Spleen (tissue), 11 donors: ENCODE measurements at regions not wholly inside any gene's neighbourhood (a gene's known extent, or its start where the extent isn't known, plus 50 kb on each side); places are given as distances from the start of the nearest gene placed in this dataset.

Experiments
- DNase-seq: peaks from one replicate; pipeline ENCODE4 v3.0.0-alpha.2; 2020
- H3K27ac ChIP-seq, 8 donors: fragments of 200-600 bp; sonication (generic) in 7 of 8; 1 replicate in 4 of 8; 2 replicates in 4 of 8; pipeline versions ENCODE4 v1.5.0 to v1.8.0; 2016 to 2021; ENCODE audit warnings: inconsistent platforms in 4 of 8, mild to moderate bottlenecking in 4 of 8, moderate library complexity in 1 of 8
- H3K27me3 ChIP-seq, 7 donors: fragments of 200-600 bp; sonication (generic) in 6 of 7; replicated peaks in 1 of 7; 1 replicate in 4 of 7; 2 replicates in 3 of 7; pipeline versions ENCODE4 v1.5.0 to v1.8.0; 2016 to 2021; ENCODE audit warnings: inconsistent platforms in 3 of 7, mild to moderate bottlenecking in 1 of 7
- H3K36me3 ChIP-seq, 6 donors: fragments of 200-600 bp; sonication (generic) in 5 of 6; 1 replicate in 4 of 6; 2 replicates in 2 of 6; pipeline versions ENCODE4 v1.5.0 to v1.8.0; 2016 to 2021; ENCODE audit warnings: inconsistent platforms in 2 of 6
- H3K4me1 ChIP-seq, 6 donors: fragments of 200-600 bp; sonication (generic) in 5 of 6; 1 replicate in 3 of 6; 2 replicates in 3 of 6; pipeline versions ENCODE4 v1.5.0 to v1.8.0; 2016 to 2021; ENCODE audit warnings: inconsistent platforms in 3 of 6
- H3K4me3 ChIP-seq, 8 donors: fragments of 200-600 bp; sonication (generic) in 7 of 8; 1 replicate in 4 of 8; 2 replicates in 4 of 8; pipeline versions ENCODE4 v1.5.0 to v1.8.0; 2016 to 2021; ENCODE audit warnings: inconsistent platforms in 4 of 8, mild to moderate bottlenecking in 4 of 8, moderate library complexity in 2 of 8
- H3K9me3 ChIP-seq, 8 donors: fragments of 200-600 bp; sonication (generic) in 7 of 8; 1 replicate in 4 of 8; 2 replicates in 4 of 8; pipeline versions ENCODE4 v1.5.0 to v1.8.0; 2016 to 2021; ENCODE audit warnings: inconsistent platforms in 4 of 8
- POLR2A ChIP-seq, 3 donors: fragments of 450-650 bp; IDR thresholded peaks; one replicate each; pipeline ENCODE4 v1.5.1; 2017; ENCODE audit warnings: antibody characterized with exemption in 3 of 3, mild to moderate bottlenecking in 1 of 3
- POLR2AphosphoS5 ChIP-seq, 3 donors: sonication (generic); formaldehyde crosslinking; IDR thresholded peaks; one replicate each; pipeline ENCODE4 v1.5.1; 2017; ENCODE audit warnings: antibody characterized with exemption in 3 of 3
- WGBS, 5 donors: extraction: QIAGEN DNeasy Blood & Tissue Kit in 3 of 5; methylation state at CpG; one replicate each; pipeline versions ENCODE4 v1.1.5 to v1.1.7; 2013 to 2018; 5-methylcytosine and 5-hydroxymethylcytosine counted together
- intact Hi-C: fragments of 100-400 bp; cut with DNase I; formaldehyde crosslinking; loops from one replicate; pipeline ENCODE4 v1.15.0; 2023; ENCODE audit warnings: low total_unique reads
- TF ChIP-seq, protein P1 (sequence below), 11 experiments: fragments of 200-600 bp in 7 of 11; fragments of 450-650 bp in 4 of 11; sonication (generic) in 4 of 11; IDR thresholded peaks in 8 of 11; conservative IDR thresholded peaks in 3 of 11; 1 replicate in 7 of 11; 2 replicates in 4 of 11; pipeline versions ENCODE4 v1.4.0 to v1.8.0; 2016 to 2021; ENCODE audit warnings: antibody characterized with exemption in 11 of 11, inconsistent platforms in 4 of 11, mild to moderate bottlenecking in 1 of 11
- donor health status: healthy with polysubstance abuse.
- donor health status: DM: no; HTN: no; CAD: no; lungs with moderate emphysema.
- donor health status: DM: no; HTN: no; CAD: no.
- donor health status: Bipolar disorder and iron deficiency.
- donor health status: healthy.
- donor health status: DM: no; HTN: no; CAD: no.
- donor health status: DM: yes; HTN: yes; CAD: no.

- no peak overlapping the region for H3K4me3 ChIP-seq
- WGBS, 5 donors, result 47 to 66% (median 54%) methylated on average over 2 of the region's 2 CpGs
- TF ChIP-seq POLR2A (IDR thresholded peaks at IDR 0.05) (no peak), POLR2AphosphoS5 (IDR thresholded peaks at IDR 0.05) (no peak)
- TF ChIP-seq, protein P1, sequence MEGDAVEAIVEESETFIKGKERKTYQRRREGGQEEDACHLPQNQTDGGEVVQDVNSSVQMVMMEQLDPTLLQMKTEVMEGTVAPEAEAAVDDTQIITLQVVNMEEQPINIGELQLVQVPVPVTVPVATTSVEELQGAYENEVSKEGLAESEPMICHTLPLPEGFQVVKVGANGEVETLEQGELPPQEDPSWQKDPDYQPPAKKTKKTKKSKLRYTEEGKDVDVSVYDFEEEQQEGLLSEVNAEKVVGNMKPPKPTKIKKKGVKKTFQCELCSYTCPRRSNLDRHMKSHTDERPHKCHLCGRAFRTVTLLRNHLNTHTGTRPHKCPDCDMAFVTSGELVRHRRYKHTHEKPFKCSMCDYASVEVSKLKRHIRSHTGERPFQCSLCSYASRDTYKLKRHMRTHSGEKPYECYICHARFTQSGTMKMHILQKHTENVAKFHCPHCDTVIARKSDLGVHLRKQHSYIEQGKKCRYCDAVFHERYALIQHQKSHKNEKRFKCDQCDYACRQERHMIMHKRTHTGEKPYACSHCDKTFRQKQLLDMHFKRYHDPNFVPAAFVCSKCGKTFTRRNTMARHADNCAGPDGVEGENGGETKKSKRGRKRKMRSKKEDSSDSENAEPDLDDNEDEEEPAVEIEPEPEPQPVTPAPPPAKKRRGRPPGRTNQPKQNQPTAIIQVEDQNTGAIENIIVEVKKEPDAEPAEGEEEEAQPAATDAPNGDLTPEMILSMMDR (IDR thresholded peaks at IDR 0.05 in 8 of 11, conservative IDR thresholded peaks at IDR 0.05 in 3 of 11), result no peak
- H3K4me1 ChIP-seq, result no peaks in the 10 kb centered on the region
- H3K9me3 ChIP-seq, result peaks cover 0 to 13% (median 0%) of the 10 kb centered on the region in 8 donors
- no peaks in the 10 kb centered on the region for H3K36me3 ChIP-seq
- no peak for DNase-seq
- no peak overlapping the region for H3K27ac ChIP-seq
- intact Hi-C loops, result no loop called here
- no peaks in the 10 kb centered on the region for H3K27me3 ChIP-seq
These were observed 51.7 kb upstream of the FAM240B start for GRCh38 chr9:38771593-38771992.
